ENCODE measurements at regions not wholly inside any gene's neighbourhood (a gene's known extent, or its start where the extent isn't known, plus 50 kb on each side); places are given as distances from the start of the nearest gene placed in this dataset.

DNA sequence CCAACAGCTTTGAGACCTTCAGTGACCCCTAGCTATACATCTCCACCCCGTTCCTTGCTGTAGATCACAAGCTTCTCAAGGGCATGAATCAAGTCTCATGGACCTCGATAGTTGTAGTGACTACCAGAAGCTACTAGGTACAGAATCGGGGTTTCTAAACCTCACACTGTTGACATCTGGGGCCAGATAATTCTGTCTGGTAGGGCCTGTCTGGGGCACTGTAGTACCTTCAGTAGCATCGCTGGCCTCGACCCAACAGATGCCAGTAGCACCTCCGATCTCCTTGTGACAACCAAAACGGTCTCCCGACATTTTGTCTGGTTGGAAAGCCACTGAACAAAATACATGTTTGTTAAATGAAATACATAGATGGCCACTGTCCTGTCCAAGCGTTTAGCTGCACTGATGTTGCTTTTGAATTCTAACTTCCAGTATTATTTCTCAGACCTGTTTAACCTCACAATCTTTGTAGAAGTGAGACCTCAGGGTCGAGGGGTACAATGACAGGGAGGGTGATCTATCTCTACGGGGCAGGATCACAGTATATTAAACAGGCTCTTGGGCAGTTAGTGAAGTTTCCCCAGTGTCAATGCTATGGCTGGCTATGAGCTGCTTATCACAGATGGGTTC is 262.5 kb upstream of the IGF1R start:
- ATAC-seq = no peak
- TF ChIP-seq, protein P1, sequence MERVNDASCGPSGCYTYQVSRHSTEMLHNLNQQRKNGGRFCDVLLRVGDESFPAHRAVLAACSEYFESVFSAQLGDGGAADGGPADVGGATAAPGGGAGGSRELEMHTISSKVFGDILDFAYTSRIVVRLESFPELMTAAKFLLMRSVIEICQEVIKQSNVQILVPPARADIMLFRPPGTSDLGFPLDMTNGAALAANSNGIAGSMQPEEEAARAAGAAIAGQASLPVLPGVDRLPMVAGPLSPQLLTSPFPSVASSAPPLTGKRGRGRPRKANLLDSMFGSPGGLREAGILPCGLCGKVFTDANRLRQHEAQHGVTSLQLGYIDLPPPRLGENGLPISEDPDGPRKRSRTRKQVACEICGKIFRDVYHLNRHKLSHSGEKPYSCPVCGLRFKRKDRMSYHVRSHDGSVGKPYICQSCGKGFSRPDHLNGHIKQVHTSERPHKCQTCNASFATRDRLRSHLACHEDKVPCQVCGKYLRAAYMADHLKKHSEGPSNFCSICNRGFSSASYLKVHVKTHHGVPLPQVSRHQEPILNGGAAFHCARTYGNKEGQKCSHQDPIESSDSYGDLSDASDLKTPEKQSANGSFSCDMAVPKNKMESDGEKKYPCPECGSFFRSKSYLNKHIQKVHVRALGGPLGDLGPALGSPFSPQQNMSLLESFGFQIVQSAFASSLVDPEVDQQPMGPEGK (CRISPR knock-in tag; IDR thresholded peaks at IDR 0.05; ENCODE audit: borderline replicate concordance) = no peak
- no peak for TF ChIP-seq ISL1 (CRISPR knock-in tag; IDR thresholded peaks at IDR 0.05)
- TF ChIP-seq ZNF8 (CRISPR knock-in tag; IDR thresholded peaks at IDR 0.05) = no peak

DNA sequence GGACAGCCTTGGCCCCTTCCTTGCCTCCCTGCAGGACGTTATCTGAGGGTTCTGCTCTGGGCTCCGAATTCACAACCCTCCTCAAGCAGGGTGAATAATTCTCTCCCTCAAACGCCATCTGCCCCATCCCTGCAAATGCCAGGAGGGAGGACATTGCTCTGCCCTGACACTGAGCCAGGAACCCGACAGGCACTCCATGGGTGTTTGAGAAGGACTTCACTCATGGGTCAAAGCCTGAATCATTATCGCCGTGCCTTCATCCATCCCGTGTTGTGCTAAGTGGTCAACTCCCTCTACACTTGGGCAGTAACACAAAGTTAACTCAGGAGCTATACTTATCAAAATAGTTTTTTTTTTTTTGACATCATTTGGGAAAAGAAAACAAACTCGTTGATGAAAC is 261.8 kb upstream of the IGF1R start:
- ATAC-seq = no peak
- TF ChIP-seq ZNF70 (CRISPR knock-in tag; IDR thresholded peaks at IDR 0.05) (no peak), ZFP30 (CRISPR knock-in tag; IDR thresholded peaks at IDR 0.05) (no peak), CSDC2 (CRISPR knock-in tag; IDR thresholded peaks at IDR 0.05) (no peak), BACH2 (CRISPR knock-in tag; IDR thresholded peaks at IDR 0.05; ENCODE audit: borderline replicate concordance) (no peak), OSR1 (CRISPR knock-in tag; IDR thresholded peaks at IDR 0.05) (no peak), ZFP3 (CRISPR knock-in tag; IDR thresholded peaks at IDR 0.05) (no peak)
- TF ChIP-seq, protein P2, sequence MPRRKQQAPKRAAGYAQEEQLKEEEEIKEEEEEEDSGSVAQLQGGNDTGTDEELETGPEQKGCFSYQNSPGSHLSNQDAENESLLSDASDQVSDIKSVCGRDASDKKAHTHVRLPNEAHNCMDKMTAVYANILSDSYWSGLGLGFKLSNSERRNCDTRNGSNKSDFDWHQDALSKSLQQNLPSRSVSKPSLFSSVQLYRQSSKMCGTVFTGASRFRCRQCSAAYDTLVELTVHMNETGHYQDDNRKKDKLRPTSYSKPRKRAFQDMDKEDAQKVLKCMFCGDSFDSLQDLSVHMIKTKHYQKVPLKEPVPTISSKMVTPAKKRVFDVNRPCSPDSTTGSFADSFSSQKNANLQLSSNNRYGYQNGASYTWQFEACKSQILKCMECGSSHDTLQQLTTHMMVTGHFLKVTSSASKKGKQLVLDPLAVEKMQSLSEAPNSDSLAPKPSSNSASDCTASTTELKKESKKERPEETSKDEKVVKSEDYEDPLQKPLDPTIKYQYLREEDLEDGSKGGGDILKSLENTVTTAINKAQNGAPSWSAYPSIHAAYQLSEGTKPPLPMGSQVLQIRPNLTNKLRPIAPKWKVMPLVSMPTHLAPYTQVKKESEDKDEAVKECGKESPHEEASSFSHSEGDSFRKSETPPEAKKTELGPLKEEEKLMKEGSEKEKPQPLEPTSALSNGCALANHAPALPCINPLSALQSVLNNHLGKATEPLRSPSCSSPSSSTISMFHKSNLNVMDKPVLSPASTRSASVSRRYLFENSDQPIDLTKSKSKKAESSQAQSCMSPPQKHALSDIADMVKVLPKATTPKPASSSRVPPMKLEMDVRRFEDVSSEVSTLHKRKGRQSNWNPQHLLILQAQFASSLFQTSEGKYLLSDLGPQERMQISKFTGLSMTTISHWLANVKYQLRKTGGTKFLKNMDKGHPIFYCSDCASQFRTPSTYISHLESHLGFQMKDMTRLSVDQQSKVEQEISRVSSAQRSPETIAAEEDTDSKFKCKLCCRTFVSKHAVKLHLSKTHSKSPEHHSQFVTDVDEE (CRISPR knock-in tag; IDR thresholded peaks at IDR 0.05) = no peak
- TF ChIP-seq, protein P3, sequence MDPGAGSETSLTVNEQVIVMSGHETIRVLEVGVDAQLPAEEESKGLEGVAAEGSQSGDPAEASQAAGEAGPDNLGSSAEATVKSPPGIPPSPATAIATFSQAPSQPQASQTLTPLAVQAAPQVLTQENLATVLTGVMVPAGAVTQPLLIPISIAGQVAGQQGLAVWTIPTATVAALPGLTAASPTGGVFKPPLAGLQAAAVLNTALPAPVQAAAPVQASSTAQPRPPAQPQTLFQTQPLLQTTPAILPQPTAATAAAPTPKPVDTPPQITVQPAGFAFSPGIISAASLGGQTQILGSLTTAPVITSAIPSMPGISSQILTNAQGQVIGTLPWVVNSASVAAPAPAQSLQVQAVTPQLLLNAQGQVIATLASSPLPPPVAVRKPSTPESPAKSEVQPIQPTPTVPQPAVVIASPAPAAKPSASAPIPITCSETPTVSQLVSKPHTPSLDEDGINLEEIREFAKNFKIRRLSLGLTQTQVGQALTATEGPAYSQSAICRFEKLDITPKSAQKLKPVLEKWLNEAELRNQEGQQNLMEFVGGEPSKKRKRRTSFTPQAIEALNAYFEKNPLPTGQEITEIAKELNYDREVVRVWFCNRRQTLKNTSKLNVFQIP (CRISPR knock-in tag; IDR thresholded peaks at IDR 0.05; ENCODE audit: borderline replicate concordance, low read depth) = no peak
- TF ChIP-seq, protein P4, sequence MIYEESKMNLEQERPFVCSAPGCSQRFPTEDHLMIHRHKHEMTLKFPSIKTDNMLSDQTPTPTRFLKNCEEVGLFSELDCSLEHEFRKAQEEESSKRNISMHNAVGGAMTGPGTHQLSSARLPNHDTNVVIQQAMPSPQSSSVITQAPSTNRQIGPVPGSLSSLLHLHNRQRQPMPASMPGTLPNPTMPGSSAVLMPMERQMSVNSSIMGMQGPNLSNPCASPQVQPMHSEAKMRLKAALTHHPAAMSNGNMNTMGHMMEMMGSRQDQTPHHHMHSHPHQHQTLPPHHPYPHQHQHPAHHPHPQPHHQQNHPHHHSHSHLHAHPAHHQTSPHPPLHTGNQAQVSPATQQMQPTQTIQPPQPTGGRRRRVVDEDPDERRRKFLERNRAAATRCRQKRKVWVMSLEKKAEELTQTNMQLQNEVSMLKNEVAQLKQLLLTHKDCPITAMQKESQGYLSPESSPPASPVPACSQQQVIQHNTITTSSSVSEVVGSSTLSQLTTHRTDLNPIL (CRISPR knock-in tag; IDR thresholded peaks at IDR 0.05; ENCODE audit: low read depth) = no peak
- TF ChIP-seq, protein P1 (CRISPR knock-in tag; IDR thresholded peaks at IDR 0.05; ENCODE audit: borderline replicate concordance) = no peak

DNA sequence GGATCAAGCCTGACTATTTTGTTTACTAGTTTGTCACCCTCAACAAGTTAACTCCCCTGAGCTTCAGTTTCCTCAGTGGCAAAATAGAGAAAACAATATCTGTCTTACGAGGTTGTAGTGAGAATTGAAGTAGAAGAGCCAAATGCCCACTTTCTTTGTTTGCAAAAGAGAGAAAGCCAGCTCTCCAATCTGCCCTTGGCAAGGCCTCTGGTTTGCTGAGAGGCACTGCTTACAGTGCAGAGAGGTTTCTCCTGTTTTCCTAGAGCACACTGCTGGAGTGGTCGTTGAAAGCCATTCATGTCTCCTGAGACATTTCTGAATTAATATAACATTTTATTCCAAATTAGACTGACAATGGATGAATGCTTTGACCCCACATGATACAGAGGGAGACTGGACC is 260.5 kb upstream of the IGF1R start:
- ATAC-seq = no peak
- TF ChIP-seq TOX (CRISPR knock-in tag; IDR thresholded peaks at IDR 0.05; ENCODE audit: borderline replicate concordance) (no peak), BACH2 (CRISPR knock-in tag; IDR thresholded peaks at IDR 0.05; ENCODE audit: borderline replicate concordance) (no peak), ARNTL (CRISPR knock-in tag; IDR thresholded peaks at IDR 0.05; ENCODE audit: borderline replicate concordance, low read depth) (no peak), CSDC2 (CRISPR knock-in tag; IDR thresholded peaks at IDR 0.05) (no peak), ZC3H10 (CRISPR knock-in tag; IDR thresholded peaks at IDR 0.05) (no peak), ISL1 (CRISPR knock-in tag; IDR thresholded peaks at IDR 0.05) (no peak), ZFP30 (CRISPR knock-in tag; IDR thresholded peaks at IDR 0.05) (no peak), ZNF8 (CRISPR knock-in tag; IDR thresholded peaks at IDR 0.05) (no peak), SNAI2 (CRISPR knock-in tag; IDR thresholded peaks at IDR 0.05) (no peak), ZNF565 (CRISPR knock-in tag; conservative IDR thresholded peaks at IDR 0.05; ENCODE audit: low read depth) (no peak), ESRRG (CRISPR knock-in tag; IDR thresholded peaks at IDR 0.05) (no peak)
- TF ChIP-seq, protein P4 (CRISPR knock-in tag; IDR thresholded peaks at IDR 0.05; ENCODE audit: low read depth) = no peak
- TF ChIP-seq, protein P1 (CRISPR knock-in tag; IDR thresholded peaks at IDR 0.05; ENCODE audit: borderline replicate concordance) = no peak
- TF ChIP-seq, protein P5, sequence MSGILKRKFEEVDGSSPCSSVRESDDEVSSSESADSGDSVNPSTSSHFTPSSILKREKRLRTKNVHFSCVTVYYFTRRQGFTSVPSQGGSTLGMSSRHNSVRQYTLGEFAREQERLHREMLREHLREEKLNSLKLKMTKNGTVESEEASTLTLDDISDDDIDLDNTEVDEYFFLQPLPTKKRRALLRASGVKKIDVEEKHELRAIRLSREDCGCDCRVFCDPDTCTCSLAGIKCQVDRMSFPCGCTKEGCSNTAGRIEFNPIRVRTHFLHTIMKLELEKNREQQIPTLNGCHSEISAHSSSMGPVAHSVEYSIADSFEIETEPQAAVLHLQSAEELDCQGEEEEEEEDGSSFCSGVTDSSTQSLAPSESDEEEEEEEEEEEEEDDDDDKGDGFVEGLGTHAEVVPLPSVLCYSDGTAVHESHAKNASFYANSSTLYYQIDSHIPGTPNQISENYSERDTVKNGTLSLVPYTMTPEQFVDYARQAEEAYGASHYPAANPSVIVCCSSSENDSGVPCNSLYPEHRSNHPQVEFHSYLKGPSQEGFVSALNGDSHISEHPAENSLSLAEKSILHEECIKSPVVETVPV (CRISPR knock-in tag; IDR thresholded peaks at IDR 0.05) = no peak
